GM19397 (cell line): ENCODE measurements at regions not wholly inside any gene's neighbourhood (a gene's known extent, or its start where the extent isn't known, plus 50 kb on each side); places are given as distances from the start of the nearest gene placed in this dataset.
"Not testable (repeated sequence)": the region's sequence is repeated elsewhere in the genome, so short reads cannot be mapped to it uniquely, and the experiment has no call there.

Experiments used
- ATAC-seq: cut with Tn5 transposase; IDR thresholded peaks from one replicate; pipeline ENCODE4 v1.9.1; 2021; ENCODE audit warnings: mild to moderate bottlenecking, moderate library complexity; ENCODE audit not compliant: unreplicated experiment

DNA sequence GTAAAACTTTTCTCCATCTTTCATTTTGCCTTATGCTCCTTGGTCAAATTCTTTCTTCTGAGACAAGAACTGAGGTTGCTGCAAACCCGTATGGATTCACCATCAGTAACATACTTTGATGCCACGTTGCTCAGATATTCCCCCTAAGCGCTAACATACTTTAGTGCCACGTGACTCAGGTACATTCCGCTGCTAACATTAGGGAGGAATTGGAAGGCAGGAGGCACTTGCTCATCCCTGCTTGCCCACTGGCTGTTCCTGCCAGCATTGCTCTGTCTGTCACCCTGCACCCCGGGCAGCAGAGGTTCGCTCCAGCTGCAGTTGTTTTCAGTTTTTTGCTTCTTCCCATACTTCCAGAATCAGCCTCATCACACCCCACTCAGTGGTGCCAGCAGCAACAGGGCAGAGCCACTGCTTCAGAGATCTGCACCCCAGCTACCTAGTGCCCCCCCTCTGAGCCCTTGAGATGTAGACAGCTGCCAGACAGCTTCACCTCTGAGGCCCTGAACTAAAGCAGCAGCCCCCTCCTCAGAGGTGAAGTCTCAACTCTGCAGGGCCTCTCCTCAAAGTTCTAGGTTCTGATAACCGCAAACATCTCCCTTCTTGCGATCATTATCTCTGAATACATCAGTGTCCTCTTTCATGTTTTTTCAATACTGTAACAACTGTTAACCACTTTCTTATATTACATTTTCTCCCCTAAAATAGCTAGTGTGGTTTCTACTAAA lies 228.0 kb upstream of the KIF2A start:
- ATAC-seq = no peak

DNA sequence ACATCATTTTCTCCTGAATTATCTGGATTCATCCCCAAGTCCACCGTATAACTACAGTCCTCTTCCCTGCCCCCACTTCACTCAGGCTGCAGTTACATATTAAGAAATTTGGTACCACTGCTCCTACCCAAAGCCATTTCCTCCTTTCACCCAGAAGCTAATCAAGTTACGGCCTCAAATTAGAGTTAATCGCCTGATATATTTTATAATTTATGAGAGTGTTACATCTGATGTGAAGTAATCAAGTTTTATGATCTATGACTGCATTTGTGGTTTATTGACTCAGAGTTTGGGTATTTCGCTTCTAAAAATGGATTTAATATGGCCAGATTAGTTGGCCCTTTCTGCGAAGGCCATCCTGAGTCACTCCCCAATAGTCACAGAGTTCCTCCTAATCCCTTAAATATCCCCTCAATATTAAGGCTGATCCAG lies 223.6 kb upstream of the KIF2A start:
- no peak for ATAC-seq

GRCh38 chr5:62083247-62083646 lies 222.8 kb upstream of the KIF2A start:
- no peak for ATAC-seq

GRCh38 chr5:62083661-62084060 lies 222.3 kb upstream of the KIF2A start:
- no peak for ATAC-seq

DNA sequence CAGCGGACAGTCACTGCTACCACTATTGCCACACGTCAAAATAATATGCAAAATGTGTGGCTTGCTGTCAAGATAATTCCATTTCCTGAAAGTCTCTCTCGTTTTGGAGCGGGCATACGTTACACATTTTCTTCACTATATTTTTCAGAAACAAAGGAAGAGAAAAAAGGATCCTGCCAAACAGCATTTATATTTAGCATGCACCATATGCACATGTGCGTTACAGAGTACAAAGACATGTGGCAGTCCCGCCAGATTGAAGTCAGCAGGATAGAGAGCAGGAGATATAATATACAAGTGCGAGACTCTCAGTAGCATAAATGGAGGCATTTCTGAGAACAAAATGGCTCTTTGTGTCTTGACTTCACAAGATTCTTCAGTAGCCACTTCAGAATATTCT lies 221.6 kb upstream of the KIF2A start:
- ATAC-seq = no peak

DNA sequence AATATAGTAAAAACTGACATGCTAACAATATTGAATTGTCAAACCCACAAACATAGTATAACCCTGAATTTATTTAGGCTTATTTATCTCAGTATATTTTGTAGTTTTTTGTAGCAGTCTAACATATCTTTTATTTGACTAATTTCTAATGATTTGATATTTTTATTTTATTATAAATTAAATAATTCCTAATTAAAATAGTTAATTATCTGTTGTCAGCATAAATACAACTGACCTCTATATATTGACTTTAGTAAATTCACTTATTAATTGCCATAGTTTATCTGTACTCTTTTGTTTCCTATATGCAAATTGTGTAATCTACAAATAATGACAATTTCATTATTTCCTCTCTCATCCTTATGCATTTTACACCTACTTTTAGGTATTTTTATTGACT lies 215.1 kb upstream of the KIF2A start:
- ATAC-seq = no peak

DNA sequence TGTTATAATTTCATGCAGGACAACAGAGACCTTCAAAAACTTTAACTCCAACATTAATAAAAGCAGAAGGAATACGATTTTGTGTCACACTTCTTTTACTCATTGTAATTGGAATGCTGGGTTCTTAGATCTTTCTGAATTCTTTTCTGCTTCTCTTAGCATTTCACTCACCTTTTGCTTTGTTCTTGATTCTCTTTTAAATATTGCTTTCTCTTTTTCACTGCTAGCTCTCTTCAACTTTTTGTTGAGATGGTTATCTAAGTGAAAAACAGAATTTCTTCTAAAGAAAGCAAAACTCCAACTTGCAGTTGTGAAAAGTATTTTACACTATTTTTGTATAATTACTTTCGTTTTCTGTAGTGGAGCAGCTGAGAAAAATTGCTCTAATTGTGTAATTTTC lies 212.6 kb upstream of the KIF2A start:
- no peak for ATAC-seq

DNA sequence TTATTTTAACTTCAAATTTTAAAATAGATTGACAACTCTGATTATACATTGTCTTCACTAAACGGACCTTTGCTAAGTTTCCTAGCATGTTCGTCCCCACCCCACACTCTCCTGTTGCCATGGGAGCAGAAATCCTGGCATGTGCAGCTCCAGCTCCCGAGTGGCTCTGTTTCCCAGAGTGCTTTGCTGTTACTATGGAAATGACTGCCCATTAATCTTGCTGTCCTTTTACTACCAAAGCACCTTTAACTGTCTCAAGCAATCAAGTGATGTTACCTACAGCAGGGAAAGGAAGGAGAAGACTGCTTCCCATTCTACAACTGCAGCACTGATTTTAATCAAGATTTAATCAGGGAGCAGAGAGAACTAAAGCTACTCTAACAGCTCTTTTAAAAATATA lies 212.0 kb upstream of the KIF2A start:
- no peak for ATAC-seq

GRCh38 chr5:62097361-62097760 lies 208.6 kb upstream of the KIF2A start:
- ATAC-seq = no peak

- no peak for ATAC-seq
Observed at GRCh38 chr5:62100201-62100600, 205.8 kb upstream of the KIF2A start.

- ATAC-seq = not testable (repeated sequence)
Observed at GRCh38 chr5:62103863-62104262, 202.1 kb upstream of the KIF2A start.

- no peak for ATAC-seq
Observed at GRCh38 chr5:62111428-62111827, 194.6 kb upstream of the KIF2A start.

DNA sequence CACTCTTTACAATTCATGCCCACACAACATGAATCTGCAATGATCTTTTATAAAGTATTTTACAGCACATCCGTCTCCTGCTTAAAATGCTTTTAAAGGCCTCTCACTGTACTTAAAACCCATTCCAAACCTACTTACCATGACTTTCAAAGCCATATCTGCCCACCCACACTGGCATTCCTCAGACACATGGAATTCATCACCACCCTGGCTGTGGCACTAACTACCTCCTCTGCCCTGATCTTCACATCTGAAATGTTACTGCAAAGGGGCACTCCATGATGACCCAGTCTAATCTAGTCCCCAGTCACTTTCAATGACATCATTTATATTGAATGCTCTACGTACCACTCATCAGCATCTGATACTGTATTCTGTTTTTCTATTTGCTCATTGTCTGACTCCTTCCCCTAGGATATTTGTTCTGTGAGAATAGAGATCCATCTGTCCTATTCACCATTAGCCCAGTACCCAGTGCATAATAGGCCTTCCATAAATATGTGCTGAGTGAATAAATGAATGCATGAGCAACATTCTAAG lies 193.2 kb upstream of the KIF2A start:
- ATAC-seq = no peak

DNA sequence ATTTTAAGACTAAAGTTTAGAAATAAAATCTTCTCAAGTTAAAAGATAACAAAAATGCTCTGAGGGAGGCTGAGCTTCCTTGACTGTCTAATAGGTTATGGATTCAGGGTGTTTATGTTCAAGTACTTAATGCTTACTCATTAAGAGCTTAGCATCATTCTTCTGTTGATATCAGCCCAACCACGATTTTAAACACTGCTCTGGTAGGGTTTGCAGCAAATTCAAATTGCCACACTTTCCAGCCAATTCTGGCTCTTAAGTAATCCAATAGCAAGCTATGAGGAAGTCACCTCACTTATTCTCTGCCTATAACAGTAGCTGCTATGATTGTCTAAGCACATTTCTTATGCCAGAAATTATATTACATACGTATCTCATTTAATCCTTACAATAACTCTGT lies 191.0 kb upstream of the KIF2A start:
- ATAC-seq = no peak

DNA sequence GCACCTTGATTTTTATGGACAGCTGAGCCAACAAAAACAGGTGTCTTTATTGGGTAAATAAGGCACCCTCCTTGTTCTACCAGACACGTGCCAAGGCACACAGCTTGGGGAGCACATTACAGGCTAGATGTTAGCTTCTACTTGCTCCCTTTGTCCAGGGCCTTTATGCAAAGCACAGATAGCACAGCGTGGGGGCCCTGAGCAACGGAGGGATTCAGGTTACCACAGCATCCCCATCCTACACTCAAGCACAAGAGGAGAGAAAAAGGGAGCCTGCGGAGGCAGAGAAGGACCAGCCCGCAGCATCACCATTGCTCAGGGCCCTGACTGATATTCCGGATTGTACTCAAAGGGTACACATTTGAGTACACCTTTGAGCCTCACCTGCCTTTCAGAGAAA lies 181.7 kb upstream of the KIF2A start:
- no peak for ATAC-seq

GRCh38 chr5:62126090-62126489 lies 179.9 kb upstream of the KIF2A start:
- ATAC-seq = no peak

DNA sequence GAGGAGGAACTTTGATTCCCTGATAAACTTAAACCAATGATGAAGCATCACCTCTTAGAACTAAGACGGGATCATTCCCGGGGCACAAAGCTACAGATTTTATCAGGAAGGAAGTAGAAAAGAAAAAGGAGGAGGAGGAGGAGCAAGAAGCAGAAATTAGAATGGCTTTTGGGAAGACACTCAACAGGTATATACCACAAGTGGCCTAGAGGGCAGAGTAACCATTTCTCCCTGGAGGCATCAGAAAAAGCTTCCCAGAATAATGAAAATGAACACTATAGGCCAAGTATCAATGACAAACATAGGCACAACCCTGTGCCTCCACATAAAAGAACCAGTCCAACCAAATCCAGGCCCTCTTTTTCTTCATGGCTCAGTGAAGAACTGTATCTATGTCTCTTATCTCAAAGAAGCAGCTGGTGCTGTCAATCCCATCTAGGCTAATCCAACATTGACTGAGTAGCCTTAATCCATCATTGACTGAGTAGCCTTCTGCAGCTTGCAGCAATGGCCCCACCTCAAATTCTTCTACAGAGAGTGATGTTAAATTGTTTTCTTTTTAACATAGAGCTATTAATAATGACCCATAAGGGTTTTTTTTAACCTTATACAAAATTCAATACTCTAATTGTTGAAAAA lies 178.8 kb upstream of the KIF2A start:
- no peak for ATAC-seq

DNA sequence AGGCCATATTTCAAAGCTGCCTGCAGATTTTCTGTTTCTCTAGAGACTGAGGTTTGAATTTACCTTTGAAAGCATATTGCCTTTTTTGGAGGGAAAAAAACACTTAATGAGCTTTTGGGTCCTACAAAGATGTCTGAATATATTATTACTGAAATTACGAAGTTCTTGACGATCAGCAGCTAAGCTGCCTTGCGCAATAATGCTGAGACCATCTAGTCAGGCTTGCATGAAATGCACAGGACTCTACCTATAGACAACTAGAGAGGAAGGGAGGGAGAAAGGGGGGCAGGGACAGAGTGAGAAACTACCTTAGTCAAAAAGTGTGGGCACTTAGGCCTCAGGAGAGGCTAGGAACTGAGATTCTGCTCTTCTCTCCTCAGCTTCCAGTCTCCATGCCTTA lies 175.9 kb upstream of the KIF2A start:
- ATAC-seq = no peak

DNA sequence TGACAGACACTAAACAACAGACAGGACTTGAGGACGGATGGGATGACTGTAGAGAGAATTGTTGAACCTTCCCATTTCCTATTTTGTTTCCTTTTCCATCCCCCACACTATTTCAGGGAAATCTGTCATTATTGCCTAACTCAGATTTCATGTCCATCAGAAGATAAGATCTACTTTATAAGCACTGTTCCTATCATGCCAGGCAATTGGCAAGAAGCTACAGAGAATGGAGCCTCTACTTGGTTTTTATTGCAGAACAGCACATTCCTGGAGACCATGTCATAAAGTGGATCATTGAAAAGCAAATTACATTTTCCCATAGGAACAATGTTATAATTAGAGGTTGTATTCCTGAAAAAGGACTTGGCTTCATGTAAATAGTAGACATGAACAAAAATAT lies 173.7 kb upstream of the KIF2A start:
- no peak for ATAC-seq

- no peak for ATAC-seq
Observed at GRCh38 chr5:62133426-62133825, 172.6 kb upstream of the KIF2A start.

GRCh38 chr5:62134811-62135210 lies 171.2 kb upstream of the KIF2A start:
- no peak for ATAC-seq

GRCh38 chr5:62137628-62138027 lies 168.4 kb upstream of the KIF2A start:
- no peak for ATAC-seq

DNA sequence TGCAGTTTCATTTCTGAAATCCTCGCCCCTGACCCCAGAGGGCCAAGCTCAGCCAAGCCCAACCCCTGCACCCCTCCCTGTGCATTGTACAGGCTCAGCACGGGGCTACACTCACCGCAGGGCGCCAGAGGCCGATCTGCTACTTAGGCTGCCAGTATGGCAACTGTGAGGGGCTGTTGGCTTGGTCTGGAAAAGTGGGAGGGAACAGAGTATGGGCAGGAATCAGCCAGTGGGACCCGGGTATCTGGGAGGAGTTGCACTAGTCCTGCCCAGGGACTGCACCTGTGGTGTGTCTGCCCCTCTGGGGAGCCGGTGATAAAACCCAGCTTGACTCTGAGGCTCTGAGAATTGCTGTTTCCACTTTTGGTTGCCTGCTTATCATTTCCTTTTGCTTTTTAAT lies 167.4 kb upstream of the KIF2A start:
- ATAC-seq = no peak
